DOHH2 (cell line): ENCODE measurements at regions not wholly inside any gene's neighbourhood (a gene's known extent, or its start where the extent isn't known, plus 50 kb on each side); places are given as distances from the start of the nearest gene placed in this dataset.

Source experiments
- CTCF ChIP-seq: fragments of 200-600 bp; sonication (generic); IDR thresholded peaks from one replicate; pipeline ENCODE4 v1.5.1; 2014; ENCODE audit warnings: antibody characterized with exemption, mild to moderate bottlenecking, low read depth, low read length; ENCODE audit not compliant: poor library complexity, severe bottlenecking
- EZH2phosphoT487 ChIP-seq: fragments of 200-600 bp; sonication (generic); IDR thresholded peaks from 2 replicates; pipeline ENCODE4 v1.6.1; 2017; ENCODE audit warnings: borderline replicate concordance, mild to moderate bottlenecking, antibody characterized with exemption, low read length, moderate library complexity, mixed read lengths

- TF ChIP-seq CTCF (no peak), EZH2phosphoT487 (no peak)
Measured at GRCh38 chr13:83121896-83122295, 760.4 kb downstream of the SLITRK1 start.
